B cell (primary cell): ENCODE measurements at regions not wholly inside any gene's neighbourhood (a gene's known extent, or its start where the extent isn't known, plus 50 kb on each side); places are given as distances from the start of the nearest gene placed in this dataset.

Experiments used
- ATAC-seq: fragments of 200-7000 bp; cut with Tn5 transposase; one replicate; pipeline ENCODE4 v1.10.0; 2021; ENCODE audit warnings: low read depth, mild to moderate bottlenecking, moderate number of reproducible peaks, moderate library complexity
- CTCF ChIA-PET: fragments of 350-600 bp; sonication (Branson Sonifier 250); formaldehyde crosslinking; loops from one replicate; lab custom pipeline; 2021; ENCODE audit warnings: antibody characterized with exemption, inconsistent platforms; lab: Charles Lee
- POLR2A ChIA-PET: fragments of 350-600 bp; sonication (Branson Sonifier 250); formaldehyde crosslinking; loops from one replicate; lab custom pipeline; 2021; ENCODE audit warnings: antibody characterized with exemption; lab: Charles Lee
- DNase-seq: peaks from one replicate; pipeline ENCODE4 v3.0.0; 2013
- H2AFZ ChIP-seq: 2 replicates; pipeline ENCODE4 v1.6.1; 2012; ENCODE audit warnings: mild to moderate bottlenecking, low read depth, low read length; ENCODE audit not compliant: insufficient read depth, poor library complexity, severe bottlenecking
- H3K27ac ChIP-seq, 2 donors: 1 replicate in 1 of 2; 2 replicates in 1 of 2; pipeline ENCODE4 v1.5.1; 2012 to 2013; ENCODE audit warnings: low read length in 2 of 2, mild to moderate bottlenecking in 2 of 2, moderate library complexity in 1 of 2
- H3K27me3 ChIP-seq, 4 experiments: fragments of 200-600 bp in 1 of 4; sonication (generic) in 1 of 4; replicated peaks in 1 of 4; 1 replicate in 2 of 4; 2 replicates in 2 of 4; pipeline versions ENCODE4 v1.6.1 to v1.7.0; 2013 to 2016; ENCODE audit warnings: low read length in 3 of 4, mild to moderate bottlenecking in 2 of 4, mixed read lengths in 1 of 4, moderate library complexity in 1 of 4; ENCODE audit not compliant: insufficient read depth in 4 of 4, control insufficient read depth in 3 of 4; ENCODE audit errors: control extremely low read depth in 1 of 4
- H3K36me3 ChIP-seq, 2 experiments: replicated peaks in 1 of 2; 1 replicate in 1 of 2; 2 replicates in 1 of 2; pipeline versions ENCODE4 v1.6.1 to v1.7.1; 2013; ENCODE audit warnings: low read length in 1 of 2; ENCODE audit not compliant: insufficient read depth in 2 of 2, control insufficient read depth in 1 of 2; ENCODE audit errors: control extremely low read depth in 1 of 2, extremely low read depth in 1 of 2
- H3K4me1 ChIP-seq, 2 donors: fragments of 200-600 bp in 1 of 2; sonication (generic) in 1 of 2; 1 replicate in 1 of 2; 2 replicates in 1 of 2; pipeline versions ENCODE4 v1.5.1 to v1.6.1; 2013 to 2017; ENCODE audit warnings: low read length in 2 of 2; ENCODE audit not compliant: control insufficient read depth in 2 of 2, insufficient read depth in 2 of 2
- H3K4me2 ChIP-seq: replicated peaks from 2 replicates; pipeline ENCODE3; 2012; ENCODE audit warnings: mild to moderate bottlenecking, low read depth, low read length; ENCODE audit not compliant: poor library complexity, severe bottlenecking
- H3K4me3 ChIP-seq, 5 experiments: fragments of 200-600 bp in 1 of 5; sonication (generic) in 1 of 5; 1 replicate in 3 of 5; 2 replicates in 2 of 5; pipeline versions ENCODE4 v1.5.1 to v1.7.0; 2011 to 2016; ENCODE audit warnings: low read length in 4 of 5, mild to moderate bottlenecking in 4 of 5, low read depth in 2 of 5, control low read depth in 1 of 5, moderate library complexity in 1 of 5; ENCODE audit not compliant: insufficient read depth in 1 of 5; ENCODE audit errors: control extremely low read depth in 1 of 5, extremely low read depth in 1 of 5
- H3K79me2 ChIP-seq: fragments of 200-600 bp; sonication (generic); one replicate; pipeline ENCODE4 v1.6.0; 2016; ENCODE audit warnings: low read length; ENCODE audit not compliant: control insufficient read depth, insufficient read depth
- H3K9ac ChIP-seq: fragments of 200-600 bp; sonication (generic); 2 replicates; pipeline ENCODE4 v1.6.1; 2017; ENCODE audit warnings: mild to moderate bottlenecking, low read length, moderate library complexity
- H3K9me3 ChIP-seq, 3 donors: one replicate each; pipeline versions ENCODE4 v1.6.1 to v1.7.1; 2013; ENCODE audit warnings: low read length in 2 of 3; ENCODE audit not compliant: control insufficient read depth in 2 of 3, insufficient read depth in 1 of 3; ENCODE audit errors: control extremely low read depth in 1 of 3
- H4K20me1 ChIP-seq: 2 replicates; pipeline ENCODE4 v1.6.0; 2012; ENCODE audit warnings: mild to moderate bottlenecking, low read length; ENCODE audit not compliant: insufficient read depth, control insufficient read depth, poor library complexity, severe bottlenecking
- H3K27ac Mint-ChIP-seq: one replicate; pipeline ENCODE4 v1.8.0; 2021; ENCODE audit warnings: mixed read lengths
- H3K27me3 Mint-ChIP-seq: one replicate; pipeline ENCODE4 v1.8.0; 2021; ENCODE audit warnings: mixed read lengths
- H3K4me1 Mint-ChIP-seq: one replicate; pipeline ENCODE4 v1.8.0; 2021; ENCODE audit warnings: mixed read lengths
- H3K4me3 Mint-ChIP-seq: one replicate; pipeline ENCODE4 v1.8.0; 2021; ENCODE audit warnings: mixed read lengths
- H3K9me3 Mint-ChIP-seq: one replicate; pipeline ENCODE4 v1.8.0; 2022; ENCODE audit warnings: mixed read lengths; ENCODE audit not compliant: insufficient read depth
- CTCF ChIP-seq: fragments of 200-600 bp; IDR thresholded peaks from one replicate; pipeline ENCODE4 v1.8.0; 2022; ENCODE audit warnings: antibody characterized with exemption, mild to moderate bottlenecking
- EZH2 ChIP-seq: IDR thresholded peaks from 2 replicates; pipeline ENCODE4 v1.6.1; 2012; ENCODE audit warnings: borderline replicate concordance, low read depth, mild to moderate bottlenecking, moderate library complexity, low read length; ENCODE audit not compliant: insufficient read depth, poor library complexity, severe bottlenecking
- WGBS: methylation state at CpG from one replicate; pipeline ENCODE4 v1.1.5; 2013; ENCODE audit warnings: missing lambda C conversion rate; ENCODE audit not compliant: insufficient coverage; 5-methylcytosine and 5-hydroxymethylcytosine counted together
- intact Hi-C: fragments of 100-400 bp; cut with micrococcal nuclease; formaldehyde crosslinking; loops from one replicate; pipeline ENCODE4 v1.10.0; 2022

DNA sequence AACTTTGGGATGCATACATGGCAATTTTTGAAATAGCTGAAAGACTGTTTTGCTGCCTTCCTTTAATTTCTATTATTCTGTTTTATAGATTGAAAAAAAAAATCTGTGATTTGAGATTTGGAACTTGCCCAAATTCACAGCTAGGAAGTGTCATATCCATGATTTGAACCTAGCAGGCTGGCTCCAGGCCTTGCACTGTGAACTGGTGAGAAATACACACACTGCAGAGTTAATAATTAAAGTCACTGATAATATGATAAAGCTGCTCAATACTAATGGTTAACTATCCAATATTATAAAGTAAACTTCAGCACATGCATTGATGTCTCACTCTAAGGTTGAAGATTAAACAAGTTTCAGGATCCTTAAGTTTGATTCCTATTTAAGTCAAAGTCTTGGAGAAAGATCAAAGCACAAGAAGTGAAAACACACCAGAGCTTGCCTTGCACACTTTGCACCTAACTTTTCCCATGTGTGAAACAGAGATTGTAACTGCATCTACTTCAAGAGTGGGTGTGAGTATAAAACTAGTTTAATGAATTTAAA lies 150.6 kb upstream of the CCDC179 start:
- POLR2A ChIA-PET: no interaction called here
- H3K27me3 ChIP-seq: no peaks in the 10 kb centered on the region
- no peaks in the 10 kb centered on the region for H3K79me2 ChIP-seq
- Mint-ChIP-seq H3K4me1 (no peaks in the 10 kb centered on the region), H3K27ac (no peak overlapping the region), H3K9me3 (no peaks in the 10 kb centered on the region), H3K4me3 (no peak overlapping the region), H3K27me3 (no peaks in the 10 kb centered on the region)
- no peaks in the 10 kb centered on the region for H3K36me3 ChIP-seq
- H3K4me3 ChIP-seq: no peak overlapping the region
- H3K27ac ChIP-seq: no peak overlapping the region
- CTCF ChIA-PET: no interaction called here
- TF ChIP-seq EZH2 (no peak), CTCF (no peak)
- H2AFZ ChIP-seq: no peak overlapping the region
- no peaks in the 10 kb centered on the region for H3K9me3 ChIP-seq
- no peak for ATAC-seq
- H4K20me1 ChIP-seq: no peaks in the 10 kb centered on the region
- no peak overlapping the region for H3K4me2 ChIP-seq
- no peaks in the 10 kb centered on the region for H3K4me1 ChIP-seq
- H3K9ac ChIP-seq: no peak overlapping the region
- intact Hi-C loops: no loop called here
- DNase-seq: no peak

GRCh38 chr11:23012930-23013329 lies 152.7 kb upstream of the CCDC179 start:
- Histone ChIP-seq H3K9me3 (no peaks in the 10 kb centered on the region), H3K9ac (no peak overlapping the region), H4K20me1 (no peaks in the 10 kb centered on the region), H3K4me3 (no peak overlapping the region), H3K27ac (no peak overlapping the region), H3K36me3 (no peaks in the 10 kb centered on the region), H3K79me2 (no peaks in the 10 kb centered on the region), H2AFZ (no peak overlapping the region), H3K27me3 (no peaks in the 10 kb centered on the region), H3K4me1 (no peaks in the 10 kb centered on the region), H3K4me2 (no peak overlapping the region)
- Mint-ChIP-seq H3K4me1 (no peaks in the 10 kb centered on the region), H3K27ac (no peak overlapping the region), H3K4me3 (no peak overlapping the region), H3K27me3 (no peaks in the 10 kb centered on the region), H3K9me3 (no peaks in the 10 kb centered on the region)
- DNase-seq (no peak), ATAC-seq (no peak)
- no CpG with 5 or more reads among the region's 2 CpGs for WGBS
- ChIA-PET POLR2A (no interaction called here), CTCF (no interaction called here)
- no peak for TF ChIP-seq CTCF
- TF ChIP-seq EZH2: no peak
- intact Hi-C loops: no loop called here
